GM21737 (cell line): ENCODE measurements at regions not wholly inside any gene's neighbourhood (a gene's known extent, or its start where the extent isn't known, plus 50 kb on each side); places are given as distances from the start of the nearest gene placed in this dataset.
"Not testable (repeated sequence)": the region's sequence is repeated elsewhere in the genome, so short reads cannot be mapped to it uniquely, and the experiment has no call there.

ENCODE experiments used
- ATAC-seq: cut with Tn5 transposase; IDR thresholded peaks from one replicate; pipeline ENCODE4 v1.9.1; 2021; ENCODE audit warnings: mild to moderate bottlenecking, moderate library complexity; ENCODE audit not compliant: unreplicated experiment

DNA sequence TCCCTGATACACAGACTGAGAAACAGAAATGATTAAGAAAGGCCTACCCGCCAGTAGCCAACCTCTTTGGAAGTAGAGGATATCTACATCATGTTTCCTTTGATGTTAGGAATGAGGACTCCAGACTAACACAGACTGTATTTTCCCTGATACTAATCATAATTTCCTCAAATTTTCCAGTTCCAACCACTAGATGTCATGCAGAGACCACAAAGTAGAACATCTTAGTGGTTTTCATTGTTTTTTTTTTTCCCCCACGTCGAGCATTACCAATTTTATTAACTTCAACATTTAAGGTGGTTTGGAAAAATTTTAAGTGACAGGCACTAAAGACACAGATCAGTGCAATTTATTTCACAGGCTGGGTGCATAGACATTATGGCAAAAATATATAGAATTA, 303.6 kb downstream of the ANKRD30BL start:
- not testable (repeated sequence) for ATAC-seq
